Activated T-cell treated with anti-CD3 and anti-CD28 coated beads for 4 hours (primary cell): ENCODE measurements at regions not wholly inside any gene's neighbourhood (a gene's known extent, or its start where the extent isn't known, plus 50 kb on each side); places are given as distances from the start of the nearest gene placed in this dataset.

Source experiments
- DNase-seq: peaks from one replicate; pipeline ENCODE4 v3.0.0-alpha.2; 2020

GRCh38 chr13:84497613-84498012 is 615.3 kb upstream of the SLITRK1 start:
- DNase-seq, result no peak

- no peak for DNase-seq
These were observed 609.7 kb upstream of the SLITRK1 start for GRCh38 chr13:84491952-84492351.

- no peak for DNase-seq
These were observed 605.5 kb upstream of the SLITRK1 start for GRCh38 chr13:84487752-84488151.

GRCh38 chr13:84481958-84482357 is 599.7 kb upstream of the SLITRK1 start:
- DNase-seq, result no peak

GRCh38 chr13:84479656-84480055 is 597.4 kb upstream of the SLITRK1 start:
- no peak for DNase-seq

- DNase-seq, result no peak
These were observed 588.3 kb upstream of the SLITRK1 start for GRCh38 chr13:84470528-84470927.

- DNase-seq, result no peak
These were observed 584.2 kb upstream of the SLITRK1 start for GRCh38 chr13:84466461-84466860.

GRCh38 chr13:84460989-84461388 is 578.7 kb upstream of the SLITRK1 start:
- DNase-seq, result no peak

- no peak for DNase-seq
These were observed 573.0 kb upstream of the SLITRK1 start for GRCh38 chr13:84455143-84455905.

GRCh38 chr13:84447640-84447978 is 565.3 kb upstream of the SLITRK1 start:
- no peak for DNase-seq

- no peak for DNase-seq
These were observed 564.8 kb upstream of the SLITRK1 start for GRCh38 chr13:84446972-84447639.

- DNase-seq, result no peak
These were observed 563.5 kb upstream of the SLITRK1 start for GRCh38 chr13:84445776-84446175.

- no peak for DNase-seq
These were observed 561.2 kb upstream of the SLITRK1 start for GRCh38 chr13:84443463-84443862.

GRCh38 chr13:84439108-84439507 is 556.8 kb upstream of the SLITRK1 start:
- DNase-seq, result no peak

- no peak for DNase-seq
These were observed 550.8 kb upstream of the SLITRK1 start for GRCh38 chr13:84433024-84433423.

- DNase-seq, result no peak
These were observed 549.4 kb upstream of the SLITRK1 start for GRCh38 chr13:84431646-84432045.

GRCh38 chr13:84430446-84430845 is 548.2 kb upstream of the SLITRK1 start:
- no peak for DNase-seq

- no peak for DNase-seq
These were observed 547.7 kb upstream of the SLITRK1 start for GRCh38 chr13:84430015-84430414.

- DNase-seq, result no peak
These were observed 535.8 kb upstream of the SLITRK1 start for GRCh38 chr13:84418041-84418440.

- DNase-seq, result no peak
These were observed 535.1 kb upstream of the SLITRK1 start for GRCh38 chr13:84417416-84417815.

- no peak for DNase-seq
These were observed 530.7 kb upstream of the SLITRK1 start for GRCh38 chr13:84413016-84413415.

- no peak for DNase-seq
These were observed 523.0 kb upstream of the SLITRK1 start for GRCh38 chr13:84405286-84405685.

GRCh38 chr13:84400706-84401105 is 518.4 kb upstream of the SLITRK1 start:
- no peak for DNase-seq

GRCh38 chr13:84399320-84400085 is 517.2 kb upstream of the SLITRK1 start:
- DNase-seq, result no peak
